HepG2 (cell line): ENCODE measurements at regions not wholly inside any gene's neighbourhood (a gene's known extent, or its start where the extent isn't known, plus 50 kb on each side); places are given as distances from the start of the nearest gene placed in this dataset.

Experiments used
- CBX2 ChIP-seq, 2 experiments: fragments of 200-600 bp in 1 of 2; sonication (generic); formaldehyde crosslinking in 1 of 2; IDR thresholded peaks; 2 replicates each; pipeline versions ENCODE4 v1.7.0 to v1.8.1; 2018 to 2022; ENCODE audit warnings: low read depth in 2 of 2, low read length in 1 of 2, mild to moderate bottlenecking in 1 of 2, missing genetic modification reagents in 1 of 2
- GATAD2A ChIP-seq: IDR thresholded peaks from 2 replicates; pipeline ENCODE4 v1.6.1; 2016
- HOMEZ ChIP-seq: IDR thresholded peaks from 2 replicates; pipeline ENCODE4 v1.6.1; 2016; ENCODE audit warnings: low read depth
- MBD4 ChIP-seq: IDR thresholded peaks from 2 replicates; pipeline ENCODE4 v1.6.1; 2012; ENCODE audit warnings: low read length, inconsistent platforms, borderline replicate concordance
- SKI ChIP-seq: fragments of 450-650 bp; IDR thresholded peaks from one replicate; pipeline ENCODE4 v1.6.1; 2018; ENCODE audit warnings: mild to moderate bottlenecking; ENCODE audit not compliant: partially characterized antibody
- SMYD3 ChIP-seq: sonication (generic); formaldehyde crosslinking; IDR thresholded peaks from 2 replicates; pipeline ENCODE4 v1.8.1; 2023; ENCODE audit warnings: mild to moderate bottlenecking, missing genetic modification reagents
- ZFAT ChIP-seq: sonication (generic); formaldehyde crosslinking; conservative IDR thresholded peaks from 2 replicates; pipeline ENCODE4 v1.8.1; 2023; ENCODE audit warnings: missing genetic modification reagents, inconsistent platforms
- ZGPAT ChIP-seq: IDR thresholded peaks from 2 replicates; pipeline ENCODE4 v1.6.1; 2016; ENCODE audit warnings: mild to moderate bottlenecking
- ZMAT3 ChIP-seq: sonication (generic); formaldehyde crosslinking; conservative IDR thresholded peaks from 2 replicates; pipeline ENCODE4 v1.7.0; 2021; ENCODE audit warnings: missing genetic modification reagents
- ZNF235 ChIP-seq: sonication (generic); formaldehyde crosslinking; IDR thresholded peaks from 2 replicates; pipeline ENCODE4 v1.8.1; 2023; ENCODE audit warnings: mild to moderate bottlenecking, missing genetic modification reagents, borderline replicate concordance
- ZNF460 ChIP-seq: sonication (generic); formaldehyde crosslinking; IDR thresholded peaks from 2 replicates; pipeline ENCODE4 v1.5.1; 2020; ENCODE audit warnings: missing genetic modification reagents, mild to moderate bottlenecking, borderline replicate concordance
- ZNF562 ChIP-seq: sonication (generic); formaldehyde crosslinking; IDR thresholded peaks from 2 replicates; pipeline ENCODE4 v1.8.0; 2022; ENCODE audit warnings: missing genetic modification reagents, borderline replicate concordance
- ZNF724P ChIP-seq: sonication (generic); formaldehyde crosslinking; IDR thresholded peaks from 2 replicates; pipeline ENCODE4 v1.8.0; 2022; ENCODE audit warnings: missing genetic modification reagents, borderline replicate concordance
- ZNF746 ChIP-seq: sonication (generic); formaldehyde crosslinking; IDR thresholded peaks from 2 replicates; pipeline ENCODE4 v1.8.0; 2022; ENCODE audit warnings: mild to moderate bottlenecking, missing genetic modification reagents
- ZSCAN21 ChIP-seq: sonication (generic); formaldehyde crosslinking; IDR thresholded peaks from 2 replicates; pipeline ENCODE4 v1.8.0; 2022; ENCODE audit warnings: mild to moderate bottlenecking, missing genetic modification reagents, moderate library complexity, borderline replicate concordance
- TF ChIP-seq, protein P1 (sequence below): sonication (generic); formaldehyde crosslinking; IDR thresholded peaks from 2 replicates; pipeline ENCODE4 v1.5.1; 2020; ENCODE audit warnings: missing genetic modification reagents, mild to moderate bottlenecking, borderline replicate concordance
- TF ChIP-seq, protein P2 (sequence below): sonication (generic); formaldehyde crosslinking; IDR thresholded peaks from 2 replicates; pipeline ENCODE4 v1.4.0; 2020; ENCODE audit warnings: missing genetic modification reagents
- TF ChIP-seq, protein P3 (sequence below), 2 experiments: fragments of 450-650 bp in 1 of 2; sonication (generic) in 1 of 2; formaldehyde crosslinking; IDR thresholded peaks; 2 replicates each; pipeline versions ENCODE4 v1.5.0 to v1.8.0; 2020 to 2022; ENCODE audit warnings: mild to moderate bottlenecking in 1 of 2, missing genetic modification reagents in 1 of 2

- peak; percentile 31; the same call in 1 of the 2 replicates for TF ChIP-seq ZGPAT (CRISPR knock-in tag)
- TF ChIP-seq ZNF562 = no peak
- no peak for TF ChIP-seq ZSCAN21
- no peak for TF ChIP-seq ZNF724P (CRISPR knock-in tag)
- TF ChIP-seq, protein P1, sequence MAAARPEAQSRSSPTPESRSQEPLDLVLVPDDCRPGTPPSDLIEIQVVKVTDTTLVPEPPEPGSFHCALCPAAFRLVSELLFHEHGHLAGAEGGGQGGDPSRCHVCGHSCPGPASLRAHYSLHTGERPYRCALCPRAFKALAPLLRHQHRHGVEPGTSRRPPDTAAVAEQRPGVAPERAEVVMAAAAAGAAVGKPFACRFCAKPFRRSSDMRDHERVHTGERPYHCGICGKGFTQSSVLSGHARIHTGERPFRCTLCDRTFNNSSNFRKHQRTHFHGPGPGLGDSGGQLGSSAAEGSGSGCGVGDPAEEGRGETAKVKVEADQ (CRISPR knock-in tag) = no peak; the same call in 1 of the 2 replicates
- no peak for TF ChIP-seq CBX2 (IDR thresholded peaks at IDR 0.05; ENCODE audit: low read depth, low read length)
- TF ChIP-seq CBX2 (CRISPR knock-in tag; IDR thresholded peaks at IDR 0.05; ENCODE audit: low read depth) = no peak
- TF ChIP-seq ZMAT3 (CRISPR knock-in tag) = 0 out of 2 replicates have a peak, but pooled peaks have one; percentile 58
- peak; percentile 21 for TF ChIP-seq SKI
- TF ChIP-seq, protein P2, sequence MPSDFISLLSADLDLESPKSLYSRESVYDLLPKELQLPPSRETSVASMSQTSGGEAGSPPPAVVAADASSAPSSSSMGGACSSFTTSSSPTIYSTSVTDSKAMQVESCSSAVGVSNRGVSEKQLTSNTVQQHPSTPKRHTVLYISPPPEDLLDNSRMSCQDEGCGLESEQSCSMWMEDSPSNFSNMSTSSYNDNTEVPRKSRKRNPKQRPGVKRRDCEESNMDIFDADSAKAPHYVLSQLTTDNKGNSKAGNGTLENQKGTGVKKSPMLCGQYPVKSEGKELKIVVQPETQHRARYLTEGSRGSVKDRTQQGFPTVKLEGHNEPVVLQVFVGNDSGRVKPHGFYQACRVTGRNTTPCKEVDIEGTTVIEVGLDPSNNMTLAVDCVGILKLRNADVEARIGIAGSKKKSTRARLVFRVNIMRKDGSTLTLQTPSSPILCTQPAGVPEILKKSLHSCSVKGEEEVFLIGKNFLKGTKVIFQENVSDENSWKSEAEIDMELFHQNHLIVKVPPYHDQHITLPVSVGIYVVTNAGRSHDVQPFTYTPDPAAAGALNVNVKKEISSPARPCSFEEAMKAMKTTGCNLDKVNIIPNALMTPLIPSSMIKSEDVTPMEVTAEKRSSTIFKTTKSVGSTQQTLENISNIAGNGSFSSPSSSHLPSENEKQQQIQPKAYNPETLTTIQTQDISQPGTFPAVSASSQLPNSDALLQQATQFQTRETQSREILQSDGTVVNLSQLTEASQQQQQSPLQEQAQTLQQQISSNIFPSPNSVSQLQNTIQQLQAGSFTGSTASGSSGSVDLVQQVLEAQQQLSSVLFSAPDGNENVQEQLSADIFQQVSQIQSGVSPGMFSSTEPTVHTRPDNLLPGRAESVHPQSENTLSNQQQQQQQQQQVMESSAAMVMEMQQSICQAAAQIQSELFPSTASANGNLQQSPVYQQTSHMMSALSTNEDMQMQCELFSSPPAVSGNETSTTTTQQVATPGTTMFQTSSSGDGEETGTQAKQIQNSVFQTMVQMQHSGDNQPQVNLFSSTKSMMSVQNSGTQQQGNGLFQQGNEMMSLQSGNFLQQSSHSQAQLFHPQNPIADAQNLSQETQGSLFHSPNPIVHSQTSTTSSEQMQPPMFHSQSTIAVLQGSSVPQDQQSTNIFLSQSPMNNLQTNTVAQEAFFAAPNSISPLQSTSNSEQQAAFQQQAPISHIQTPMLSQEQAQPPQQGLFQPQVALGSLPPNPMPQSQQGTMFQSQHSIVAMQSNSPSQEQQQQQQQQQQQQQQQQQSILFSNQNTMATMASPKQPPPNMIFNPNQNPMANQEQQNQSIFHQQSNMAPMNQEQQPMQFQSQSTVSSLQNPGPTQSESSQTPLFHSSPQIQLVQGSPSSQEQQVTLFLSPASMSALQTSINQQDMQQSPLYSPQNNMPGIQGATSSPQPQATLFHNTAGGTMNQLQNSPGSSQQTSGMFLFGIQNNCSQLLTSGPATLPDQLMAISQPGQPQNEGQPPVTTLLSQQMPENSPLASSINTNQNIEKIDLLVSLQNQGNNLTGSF (CRISPR knock-in tag) = no peak
- no peak for TF ChIP-seq ZFAT
- no peak for TF ChIP-seq ZNF235 (CRISPR knock-in tag)
- no peak for TF ChIP-seq HOMEZ (CRISPR knock-in tag)
- no peak for TF ChIP-seq SMYD3
- TF ChIP-seq, protein P3, sequence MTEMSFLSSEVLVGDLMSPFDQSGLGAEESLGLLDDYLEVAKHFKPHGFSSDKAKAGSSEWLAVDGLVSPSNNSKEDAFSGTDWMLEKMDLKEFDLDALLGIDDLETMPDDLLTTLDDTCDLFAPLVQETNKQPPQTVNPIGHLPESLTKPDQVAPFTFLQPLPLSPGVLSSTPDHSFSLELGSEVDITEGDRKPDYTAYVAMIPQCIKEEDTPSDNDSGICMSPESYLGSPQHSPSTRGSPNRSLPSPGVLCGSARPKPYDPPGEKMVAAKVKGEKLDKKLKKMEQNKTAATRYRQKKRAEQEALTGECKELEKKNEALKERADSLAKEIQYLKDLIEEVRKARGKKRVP (CRISPR knock-in tag; IDR thresholded peaks at IDR 0.05) = no peak
- TF ChIP-seq ZNF746 (CRISPR knock-in tag) = peak; percentile 56; the same call in 1 of the 2 replicates
- no peak for TF ChIP-seq MBD4
- TF ChIP-seq GATAD2A (CRISPR knock-in tag) = peak; percentile 84
- no peak for TF ChIP-seq ZNF460 (CRISPR knock-in tag)
Measured at GRCh38 chr9:89999534-90000370, 394.9 kb downstream of the GADD45G start (continued).
